SW 1271 (cell line): ENCODE measurements at regions not wholly inside any gene's neighbourhood (a gene's known extent, or its start where the extent isn't known, plus 50 kb on each side); places are given as distances from the start of the nearest gene placed in this dataset.
"Not testable (repeated sequence)": the region's sequence is repeated elsewhere in the genome, so short reads cannot be mapped to it uniquely, and the experiment has no call there.

Source experiments
- DNase-seq, 2 experiments: peaks; one replicate each; lab custom pipeline; 2025; lab: John Stamatoyannopoulos, UW

DNA sequence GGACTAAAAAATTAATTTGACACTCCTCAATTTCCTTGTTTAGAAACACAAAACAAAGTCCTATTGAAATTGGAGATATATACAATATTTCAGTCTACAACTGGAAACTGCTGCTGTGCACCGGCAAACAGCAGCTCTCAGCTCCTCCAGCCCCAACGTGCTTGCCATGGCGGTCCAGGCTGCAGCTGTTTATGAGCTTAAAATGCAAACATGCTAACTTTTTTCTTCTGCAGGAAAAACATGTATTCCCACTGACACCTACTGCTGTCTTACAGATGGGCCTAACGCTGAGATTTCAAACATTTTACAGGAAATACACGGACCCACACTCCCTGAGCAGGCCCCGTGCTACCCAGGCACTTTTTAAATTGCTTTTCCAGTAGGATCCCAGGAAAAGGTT is 195.5 kb downstream of the BCL11A start:
- no peak for DNase-seq

DNA sequence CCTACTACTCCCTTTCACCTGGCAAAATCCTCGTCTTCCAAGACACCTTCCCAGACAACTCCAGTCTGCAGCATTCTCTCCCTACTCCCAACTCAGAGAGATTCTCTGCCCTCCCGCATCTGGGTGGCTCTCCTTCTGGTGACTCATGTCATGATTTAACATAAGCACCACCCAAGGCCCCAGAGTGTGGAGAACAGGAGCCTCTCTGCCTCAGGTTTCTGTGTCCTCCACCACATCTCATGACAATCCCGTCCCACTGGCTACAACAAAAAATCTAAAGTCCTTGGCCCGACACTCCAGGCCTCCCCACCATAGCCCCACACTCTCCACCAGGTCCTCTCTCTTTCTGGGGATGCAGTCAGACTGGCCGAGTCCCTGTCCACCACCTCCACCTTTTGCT is 197.1 kb downstream of the BCL11A start:
- no peak for DNase-seq

GRCh38 chr2:60355849-60356261 is 197.6 kb downstream of the BCL11A start:
- DNase-seq = no peak

- no peak for DNase-seq
Measured at GRCh38 chr2:60354713-60355112, 198.7 kb downstream of the BCL11A start.

GRCh38 chr2:60353863-60354262 is 199.6 kb downstream of the BCL11A start:
- no peak for DNase-seq

GRCh38 chr2:60353406-60353800 is 200.1 kb downstream of the BCL11A start:
- no peak for DNase-seq

- no peak for DNase-seq
Measured at GRCh38 chr2:60352491-60353405, 200.7 kb downstream of the BCL11A start.

GRCh38 chr2:60351802-60352201 is 201.7 kb downstream of the BCL11A start:
- no peak for DNase-seq

DNA sequence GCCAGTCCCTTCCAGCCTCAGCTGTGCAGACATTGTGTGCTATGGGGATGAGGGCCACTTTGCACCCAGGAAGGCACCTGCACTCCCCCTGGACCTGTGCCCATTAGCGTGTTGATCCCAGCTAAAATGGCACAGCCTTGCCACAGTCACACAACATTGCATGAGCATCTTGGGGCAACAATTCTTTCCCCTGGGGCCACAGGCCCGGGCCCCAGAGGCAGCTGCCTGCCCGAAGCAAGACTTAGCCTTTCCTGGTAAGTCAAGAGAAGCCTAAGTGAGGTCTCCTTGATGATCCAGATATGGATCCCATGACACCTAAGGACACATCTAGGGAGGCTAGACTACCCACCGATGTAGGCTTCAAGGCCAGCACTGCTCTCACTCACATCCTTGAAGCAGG is 202.1 kb downstream of the BCL11A start:
- DNase-seq = no peak

DNA sequence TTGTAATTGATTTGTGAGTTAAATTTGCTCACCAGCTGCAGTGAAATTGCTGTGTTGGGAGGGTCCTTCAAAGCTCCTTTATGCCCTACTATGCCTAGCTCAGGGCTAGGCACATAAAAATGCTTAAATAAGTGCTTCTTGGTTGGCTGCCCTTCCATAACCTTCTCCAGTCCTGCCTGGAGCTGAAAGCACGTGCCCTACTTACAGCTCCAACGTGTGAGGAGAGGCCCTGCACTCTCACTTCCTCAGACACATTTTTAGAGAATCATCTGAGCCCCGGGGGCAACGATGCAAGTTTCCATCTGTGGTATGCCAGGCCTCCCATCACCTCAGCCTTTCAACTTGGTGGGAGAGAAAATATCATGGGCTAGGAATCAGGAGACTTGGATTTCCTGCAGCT is 202.7 kb downstream of the BCL11A start:
- no peak for DNase-seq

DNA sequence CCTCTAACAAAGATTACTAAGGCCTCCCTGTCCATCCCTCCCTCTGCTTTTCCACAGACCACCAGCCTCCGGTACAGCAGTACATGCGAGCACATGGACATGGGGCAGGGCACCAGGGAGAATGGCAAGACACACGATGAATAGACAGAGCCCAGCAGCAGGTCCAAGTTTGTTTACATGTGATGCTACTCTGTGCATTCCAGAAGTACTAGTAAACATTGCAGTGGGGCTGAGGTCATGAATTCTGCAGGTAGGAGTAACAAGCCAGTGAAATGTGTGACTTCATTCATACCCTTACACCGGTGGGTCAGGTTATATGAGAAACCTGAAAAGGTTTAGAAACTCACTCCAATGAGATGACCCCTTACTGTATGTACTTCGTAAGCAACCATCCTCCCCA is 205.7 kb downstream of the BCL11A start:
- no peak for DNase-seq

DNA sequence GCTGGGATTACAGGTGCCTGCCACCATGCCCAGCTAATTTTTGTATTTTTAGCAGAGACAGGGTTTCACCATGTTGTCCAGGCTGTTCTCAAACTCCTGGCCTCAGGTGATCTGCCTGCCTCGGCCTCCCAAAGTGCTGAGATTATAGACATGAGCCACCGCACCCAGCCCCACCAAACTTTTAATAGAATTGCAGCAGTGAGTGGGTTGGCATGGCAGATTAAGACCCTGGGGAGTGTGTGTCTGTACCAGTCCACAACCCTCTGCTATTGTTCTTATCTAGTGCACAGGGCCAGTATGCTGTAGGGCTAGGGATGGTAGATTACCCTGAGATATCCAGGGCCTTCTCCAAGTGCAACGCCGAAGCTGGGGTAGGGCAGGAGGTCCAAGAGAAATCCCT is 211.0 kb downstream of the BCL11A start:
- DNase-seq = not testable (repeated sequence)

- DNase-seq = no peak
Measured at GRCh38 chr2:60341151-60341550, 212.3 kb downstream of the BCL11A start.

GRCh38 chr2:60339286-60339685 is 214.2 kb downstream of the BCL11A start:
- DNase-seq = no peak

- DNase-seq = no peak
Measured at GRCh38 chr2:60337142-60337497, 216.3 kb downstream of the BCL11A start.

DNA sequence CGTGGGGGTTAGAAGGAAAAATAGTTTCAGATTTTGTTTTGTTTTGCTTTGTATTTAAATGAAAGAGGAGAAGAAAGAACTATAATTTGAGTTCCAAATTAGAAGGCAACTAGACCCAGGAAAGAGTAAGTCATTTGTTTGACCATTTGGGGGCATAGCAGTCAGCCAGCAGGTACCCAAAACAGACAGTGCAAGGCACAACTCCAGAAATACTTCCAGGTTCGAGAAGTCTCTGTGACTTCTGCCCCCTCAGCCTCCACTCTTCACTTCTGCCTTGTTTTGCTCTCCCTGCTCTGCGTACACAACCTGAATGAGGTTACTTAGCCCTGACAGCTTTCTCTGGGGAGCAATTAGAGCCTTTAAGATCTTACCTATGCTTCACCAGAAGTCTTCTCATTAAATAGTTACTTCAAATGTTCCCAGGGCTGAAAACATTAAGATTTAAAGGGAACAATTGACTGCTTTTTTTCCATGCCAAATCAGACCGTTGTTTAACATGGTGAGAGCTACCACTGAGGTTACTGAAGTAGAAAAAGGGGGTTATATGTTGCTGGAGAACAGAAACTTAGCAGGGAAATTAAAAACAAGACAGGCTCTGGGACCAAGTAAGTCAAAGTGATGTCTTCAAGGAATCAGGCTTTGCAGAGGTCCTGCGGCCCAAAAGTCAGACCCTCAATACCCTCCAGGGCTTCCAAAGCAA is 216.9 kb downstream of the BCL11A start:
- DNase-seq = no peak

DNA sequence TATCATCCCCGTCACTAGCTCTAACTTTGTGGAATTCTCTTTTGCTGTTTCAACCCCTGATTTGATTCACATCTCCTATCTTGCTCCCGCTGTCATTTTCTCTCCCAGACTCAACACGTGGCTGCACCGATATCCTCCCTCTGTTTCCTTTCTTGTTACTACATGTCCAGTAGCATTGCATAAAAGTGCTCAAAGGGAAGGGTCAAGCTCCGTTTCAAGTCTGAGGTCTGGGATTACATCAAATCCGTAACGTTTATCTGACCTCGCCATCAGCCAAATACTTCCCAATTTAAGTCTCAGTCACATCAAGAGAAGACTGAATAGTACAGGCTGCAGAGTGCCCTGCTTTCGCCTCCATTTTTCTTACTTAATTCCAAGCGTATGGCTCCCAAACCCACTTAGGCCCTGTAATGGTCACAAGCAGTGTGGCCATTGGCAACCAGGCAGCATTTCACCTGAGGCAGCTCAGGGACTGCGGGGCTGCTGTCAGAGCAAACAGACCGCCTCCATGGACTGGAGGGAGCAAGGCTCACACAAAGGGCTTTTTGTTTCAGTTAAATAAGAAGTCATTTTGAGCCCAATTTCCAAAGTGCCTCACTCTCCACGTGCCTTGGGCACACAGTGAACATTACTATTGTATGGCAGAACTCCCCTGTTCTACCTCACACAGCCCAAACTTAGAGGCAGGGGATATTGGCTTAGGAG is 217.8 kb downstream of the BCL11A start:
- DNase-seq = no peak

DNA sequence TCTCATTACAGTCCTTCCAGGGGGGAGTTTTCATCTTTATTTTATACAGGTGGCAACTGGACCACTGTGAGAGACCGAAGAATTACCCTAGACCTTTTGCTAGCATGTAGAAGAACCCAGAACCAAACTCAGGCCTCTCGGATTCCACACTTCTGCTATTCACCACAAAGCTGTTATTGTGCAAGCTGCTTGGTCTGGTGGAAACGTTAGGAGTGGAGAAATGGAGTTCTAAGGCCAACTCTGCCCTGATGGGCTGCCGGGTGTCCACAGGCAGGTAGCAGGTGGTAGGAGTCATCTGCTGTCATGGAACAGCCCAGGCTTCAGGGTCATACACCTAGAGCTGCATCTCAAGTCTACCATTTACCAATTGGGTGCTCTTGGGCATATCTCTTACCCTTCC is 218.8 kb downstream of the BCL11A start:
- DNase-seq = no peak

DNA sequence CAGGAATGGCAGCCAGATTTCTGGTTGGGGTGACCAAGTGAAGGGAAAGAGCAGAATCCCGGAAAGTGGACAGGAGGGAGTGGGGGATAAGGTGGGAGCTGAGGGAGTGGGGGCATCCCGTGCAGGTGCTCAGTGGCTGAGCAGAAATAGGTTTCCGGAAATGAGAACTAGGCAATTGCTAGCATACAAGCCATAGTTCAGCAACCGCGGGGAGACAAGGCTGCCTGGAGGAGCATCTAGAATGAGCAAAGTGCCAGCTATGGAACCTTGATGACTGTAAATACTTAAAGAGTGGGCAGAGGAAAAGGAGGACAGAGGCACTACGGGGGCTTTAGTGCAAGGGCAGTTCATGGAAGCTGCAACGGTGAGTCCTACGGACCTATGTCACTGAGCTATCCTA is 220.2 kb downstream of the BCL11A start:
- DNase-seq = no peak

DNA sequence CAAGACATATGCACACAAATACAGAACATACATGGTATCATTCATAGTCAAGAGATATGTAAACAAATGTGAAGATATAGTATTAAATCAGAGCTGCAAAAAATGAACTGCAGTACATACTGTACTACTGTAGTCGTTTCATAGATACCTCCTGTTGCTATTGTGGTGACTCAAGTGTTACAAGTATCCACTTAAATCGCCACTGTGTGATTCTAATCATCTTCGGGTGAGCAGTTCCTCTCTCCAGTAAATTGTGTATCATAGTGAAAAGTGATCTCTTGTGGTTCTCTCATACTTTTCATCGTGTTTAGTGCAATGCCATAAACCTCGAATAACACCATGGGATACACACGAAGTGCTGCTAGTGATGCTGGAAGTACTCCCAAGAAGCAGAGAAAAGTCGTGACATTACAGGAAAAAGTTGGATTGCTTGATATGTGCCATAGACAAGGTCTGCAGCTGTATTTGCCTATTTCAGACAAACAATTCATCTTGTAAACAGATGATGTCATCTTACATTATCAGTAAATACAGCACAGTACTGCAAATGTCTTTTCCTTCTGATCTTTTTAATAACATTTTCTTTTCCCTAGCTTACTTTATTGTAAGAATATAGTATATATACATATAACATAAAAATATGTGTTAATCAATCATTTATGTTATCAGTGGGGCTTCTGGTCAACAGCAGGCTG is 222.2 kb downstream of the BCL11A start:
- DNase-seq = no peak

DNA sequence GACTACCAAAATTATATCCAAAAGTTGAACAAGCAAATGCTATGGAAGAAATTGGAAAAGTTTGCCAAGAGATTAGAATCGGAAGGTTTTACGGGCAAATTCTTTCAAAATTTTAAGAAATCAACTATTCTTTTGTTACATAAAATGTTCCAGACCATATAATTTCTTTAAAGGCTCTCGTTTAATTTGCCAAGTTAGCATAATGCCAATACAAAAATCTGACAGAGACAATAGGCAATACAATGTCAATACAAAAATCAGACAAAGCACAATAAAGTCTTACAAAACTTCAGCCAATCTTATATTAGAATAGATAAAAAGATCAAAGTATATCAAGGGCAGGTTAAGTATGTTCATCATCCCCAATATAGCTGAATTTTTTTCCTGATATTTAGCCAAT is 224.2 kb downstream of the BCL11A start:
- no peak for DNase-seq

- no peak for DNase-seq
Measured at GRCh38 chr2:60324536-60324935, 228.9 kb downstream of the BCL11A start.
